Naive thymus-derived CD8-positive, alpha-beta T cell (primary cell): ENCODE measurements at regions not wholly inside any gene's neighbourhood (a gene's known extent, or its start where the extent isn't known, plus 50 kb on each side); places are given as distances from the start of the nearest gene placed in this dataset.
"Not testable (repeated sequence)": the region's sequence is repeated elsewhere in the genome, so short reads cannot be mapped to it uniquely, and the experiment has no call there.

Source experiments
- ATAC-seq, 2 donors: fragments of 150-1000 bp; cut with Tn5 transposase in 1 of 2; sonication (Bioruptor Pico), chemical (Tn5 transposase) in 1 of 2; 1 replicate in 1 of 2; 2 replicates in 1 of 2; pipeline ENCODE4 v1.10.0; 2021; ENCODE audit warnings: mild to moderate bottlenecking in 2 of 2, moderate library complexity in 2 of 2
- POLR2A ChIA-PET: fragments of 350-600 bp; sonication (Branson Sonifier 250); formaldehyde crosslinking; loops from one replicate; lab custom pipeline; 2021; ENCODE audit warnings: antibody characterized with exemption; lab: Charles Lee
- DNase-seq, 10 donors: peaks; one replicate each; pipeline versions ENCODE4 v3.0.0 to v3.0.0-alpha.2; 2020 to 2022
- H3K27ac Mint-ChIP-seq, 10 donors: one replicate each; pipeline ENCODE4 v1.8.0; 2020 to 2022; ENCODE audit warnings: mild to moderate bottlenecking in 10 of 10, mixed read lengths in 10 of 10, moderate library complexity in 4 of 10, inconsistent platforms in 1 of 10
- H3K27me3 Mint-ChIP-seq, 5 donors: one replicate each; pipeline ENCODE4 v1.8.0; 2021 to 2022; ENCODE audit warnings: mixed read lengths in 5 of 5
- H3K36me3 Mint-ChIP-seq, 3 donors: one replicate each; pipeline ENCODE4 v1.8.0; 2020 to 2022; ENCODE audit warnings: mixed read lengths in 3 of 3, mild to moderate bottlenecking in 2 of 3, inconsistent platforms in 1 of 3
- H3K4me1 Mint-ChIP-seq, 4 donors: one replicate each; pipeline ENCODE4 v1.8.0; 2021 to 2022; ENCODE audit warnings: mixed read lengths in 4 of 4
- H3K4me3 Mint-ChIP-seq, 10 donors: one replicate each; pipeline ENCODE4 v1.8.0; 2020 to 2022; ENCODE audit warnings: mild to moderate bottlenecking in 10 of 10, mixed read lengths in 10 of 10, moderate library complexity in 6 of 10, inconsistent platforms in 1 of 10
- H3K9me3 Mint-ChIP-seq, 9 donors: one replicate each; pipeline ENCODE4 v1.8.0; 2020 to 2022; ENCODE audit warnings: mixed read lengths in 9 of 9, mild to moderate bottlenecking in 3 of 9, inconsistent platforms in 1 of 9, moderate library complexity in 1 of 9

DNA sequence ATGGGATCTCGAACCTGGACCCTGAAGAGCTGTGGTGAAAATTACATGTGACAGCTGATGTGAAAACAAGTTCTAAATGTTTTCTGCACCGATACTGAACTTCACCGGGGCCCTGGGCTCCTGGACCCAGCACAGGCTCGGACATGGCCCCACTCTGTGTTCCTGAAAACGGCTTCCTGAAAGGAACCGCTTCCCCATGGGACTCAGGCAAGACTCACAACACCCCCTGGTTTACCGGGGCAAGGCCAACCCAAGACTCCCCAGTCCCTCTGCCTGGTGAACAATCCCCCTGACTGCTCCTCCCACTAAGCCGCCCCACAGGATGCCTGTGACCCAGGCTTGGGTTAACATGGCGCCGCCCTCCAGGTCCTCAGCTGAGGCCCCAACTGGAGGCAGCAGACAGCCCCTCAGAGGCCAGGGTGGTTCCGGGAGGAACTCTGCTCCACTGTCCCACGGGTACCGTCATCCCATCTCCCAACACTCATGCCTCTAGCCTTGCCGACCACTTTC, 124.5 kb upstream of the FOXD4L5 start:
- Mint-ChIP-seq H3K4me3 (peak overlapping the region in 1 of 10 donors; percentile 18), H3K27ac (no peak overlapping the region), H3K27me3 (peaks cover 0 to 2% (median 0%) of the 10 kb centered on the region in 5 donors), H3K9me3 (peaks cover 0 to 65% (median 26%) of the 10 kb centered on the region in 9 donors), H3K4me1 (peaks cover 0 to 2% (median 0%) of the 10 kb centered on the region in 4 donors), H3K36me3 (peaks cover 0 to 12% (median 0%) of the 10 kb centered on the region in 3 donors)
- POLR2A ChIA-PET = no interaction called here
- ATAC-seq = no peak
- no peak for DNase-seq

DNA sequence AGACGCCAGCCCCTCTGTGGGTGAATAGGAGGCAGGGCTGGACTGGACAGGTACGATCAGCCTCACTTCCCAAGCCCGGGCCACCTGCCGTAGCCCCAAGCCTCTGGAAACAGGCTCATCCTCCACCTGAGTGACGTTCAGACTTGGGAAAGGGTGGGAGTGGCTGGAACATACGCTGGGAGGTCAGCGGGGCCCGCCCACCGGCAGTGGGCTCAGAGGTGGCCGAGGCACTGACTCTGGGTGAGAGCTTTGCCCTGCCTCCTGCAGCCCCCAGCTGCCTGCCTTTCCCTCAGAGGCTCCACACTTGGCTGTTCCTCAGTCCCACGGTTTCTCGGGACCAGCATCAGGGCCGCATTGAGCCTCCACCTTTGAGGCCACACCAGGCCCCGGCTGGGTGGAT, 123.8 kb upstream of the FOXD4L5 start:
- POLR2A ChIA-PET, ATAC-seq, H3K27ac Mint-ChIP-seq, H3K27me3 Mint-ChIP-seq, H3K4me3 Mint-ChIP-seq, H3K36me3 Mint-ChIP-seq, DNase-seq, H3K4me1 Mint-ChIP-seq: not testable (repeated sequence)
- peaks cover 0 to 65% (median 21%) of the 10 kb centered on the region in 9 donors for H3K9me3 Mint-ChIP-seq

DNA sequence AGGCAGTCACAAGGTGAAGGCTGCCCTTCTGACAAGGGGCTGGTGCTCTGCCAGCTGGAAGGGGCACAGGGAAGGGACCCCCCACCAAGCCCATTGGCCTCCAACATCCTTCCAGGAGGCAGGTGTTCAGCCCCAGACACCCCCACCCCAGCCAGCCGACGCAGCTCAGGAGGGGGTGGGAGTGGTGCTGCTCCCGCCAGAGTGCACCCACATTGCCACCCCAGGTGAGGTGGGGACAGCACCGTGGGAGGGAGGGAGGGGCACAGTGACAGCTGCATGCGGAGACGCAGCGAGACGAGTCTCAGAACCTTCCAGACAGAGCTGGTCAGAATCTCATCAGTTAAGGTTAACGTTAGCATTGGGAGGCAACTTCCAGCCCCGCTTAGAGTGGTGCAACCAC, 121.6 kb upstream of the FOXD4L5 start:
- DNase-seq, POLR2A ChIA-PET, H3K4me3 Mint-ChIP-seq, ATAC-seq, H3K27ac Mint-ChIP-seq, H3K4me1 Mint-ChIP-seq, H3K27me3 Mint-ChIP-seq, H3K36me3 Mint-ChIP-seq: not testable (repeated sequence)
- peaks cover 0 to 60% (median 23%) of the 10 kb centered on the region in 9 donors for H3K9me3 Mint-ChIP-seq

DNA sequence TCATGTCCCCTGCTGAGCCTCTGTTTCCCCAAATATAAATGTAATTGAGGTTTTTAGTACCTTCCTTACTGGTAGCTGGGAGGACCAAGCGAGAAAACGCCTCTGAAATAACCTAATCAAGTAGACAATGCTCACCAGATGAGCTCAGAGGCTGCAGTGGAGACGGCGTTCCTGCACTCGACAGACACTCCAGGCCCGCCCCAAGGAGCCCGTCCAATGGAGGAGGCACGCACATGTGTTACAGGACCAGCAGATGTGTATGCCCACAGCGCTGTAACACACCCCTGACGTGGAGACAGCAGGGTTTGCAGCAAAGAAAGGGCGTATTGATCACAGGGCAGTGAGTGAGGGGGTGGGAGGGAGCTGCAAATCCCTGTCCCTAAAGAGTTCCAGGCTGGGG, 120.8 kb upstream of the FOXD4L5 start:
- H3K36me3 Mint-ChIP-seq, H3K4me3 Mint-ChIP-seq, H3K27ac Mint-ChIP-seq, H3K27me3 Mint-ChIP-seq, ATAC-seq, POLR2A ChIA-PET, H3K4me1 Mint-ChIP-seq, DNase-seq: not testable (repeated sequence)
- H3K9me3 Mint-ChIP-seq = peaks cover 0 to 61% (median 22%) of the 10 kb centered on the region in 9 donors

DNA sequence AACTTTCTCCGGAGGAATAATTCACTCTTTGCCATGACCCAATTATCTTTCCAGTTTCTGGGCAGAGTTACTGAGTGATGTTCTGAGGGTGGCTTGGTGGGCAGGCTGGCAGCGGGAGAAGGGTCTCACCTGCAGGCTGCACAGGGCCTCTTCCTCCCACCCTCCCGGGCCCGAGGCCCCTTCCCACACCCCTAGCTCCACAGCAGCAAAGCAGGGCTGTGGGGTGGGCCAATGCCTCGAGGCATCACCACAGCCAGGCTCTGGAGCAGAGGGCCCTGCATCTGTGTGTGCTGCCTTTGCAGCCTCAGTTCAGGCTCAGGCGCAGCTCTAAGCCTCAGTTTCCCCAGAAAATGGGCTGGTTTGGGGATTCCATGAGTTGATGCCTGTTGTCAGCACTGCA, 120.2 kb upstream of the FOXD4L5 start:
- ATAC-seq (no peak), DNase-seq (no peak)
- H3K36me3 Mint-ChIP-seq = peaks cover 0 to 4% (median 0%) of the 10 kb centered on the region in 3 donors
- H3K27ac Mint-ChIP-seq = no peak overlapping the region
- H3K27me3 Mint-ChIP-seq = peaks cover 0 to 2% (median 0%) of the 10 kb centered on the region in 5 donors
- H3K4me1 Mint-ChIP-seq = no peaks in the 10 kb centered on the region
- H3K4me3 Mint-ChIP-seq = no peak overlapping the region
- peaks cover 0 to 61% (median 22%) of the 10 kb centered on the region in 9 donors for H3K9me3 Mint-ChIP-seq
- POLR2A ChIA-PET = no interaction called here

DNA sequence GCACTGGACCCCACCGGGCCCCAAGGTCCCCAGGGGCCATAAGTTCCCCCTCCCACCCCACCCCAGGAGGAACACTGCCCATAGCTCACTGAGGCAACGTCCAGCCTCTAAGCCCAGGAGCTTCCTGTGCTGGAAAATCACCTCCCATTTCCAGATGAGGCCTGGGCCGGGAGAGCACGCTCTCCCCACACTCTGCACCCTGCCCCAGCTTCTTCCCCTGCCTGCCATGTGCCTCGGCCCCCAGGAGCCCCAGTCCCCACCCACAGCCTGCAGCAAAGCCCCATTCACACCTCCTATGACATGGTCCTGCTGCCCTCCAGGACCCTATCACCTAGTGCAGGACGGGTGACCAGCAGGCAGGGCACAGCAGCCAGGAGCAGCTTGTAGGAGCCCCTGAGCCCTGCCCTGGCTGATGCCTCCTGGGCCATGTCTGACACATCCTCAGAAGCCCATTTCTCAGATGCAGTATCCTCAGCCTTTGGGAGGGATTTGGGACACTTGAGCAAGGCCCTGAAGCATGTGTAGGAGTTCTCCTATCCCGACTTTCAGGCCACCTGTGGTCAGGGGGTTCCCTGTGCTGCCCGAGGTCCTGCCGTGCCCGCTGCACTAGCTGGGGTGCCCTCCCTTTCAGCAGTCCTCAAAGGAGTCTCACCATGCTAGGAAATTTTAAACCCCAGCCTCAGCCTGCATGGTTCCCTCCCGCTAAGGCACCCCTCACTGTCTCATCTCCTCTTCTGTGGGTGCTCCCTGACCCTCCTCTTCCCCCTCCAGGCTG, 119.4 kb upstream of the FOXD4L5 start:
- DNase-seq (no peak), ATAC-seq (no peak)
- Mint-ChIP-seq H3K4me3 (no peak overlapping the region), H3K36me3 (peaks cover 0 to 4% (median 0%) of the 10 kb centered on the region in 3 donors), H3K27ac (no peak overlapping the region), H3K27me3 (peaks cover 0 to 2% (median 0%) of the 10 kb centered on the region in 5 donors), H3K4me1 (no peaks in the 10 kb centered on the region), H3K9me3 (peaks cover 0 to 59% (median 23%) of the 10 kb centered on the region in 9 donors)
- POLR2A ChIA-PET = no interaction called here

DNA sequence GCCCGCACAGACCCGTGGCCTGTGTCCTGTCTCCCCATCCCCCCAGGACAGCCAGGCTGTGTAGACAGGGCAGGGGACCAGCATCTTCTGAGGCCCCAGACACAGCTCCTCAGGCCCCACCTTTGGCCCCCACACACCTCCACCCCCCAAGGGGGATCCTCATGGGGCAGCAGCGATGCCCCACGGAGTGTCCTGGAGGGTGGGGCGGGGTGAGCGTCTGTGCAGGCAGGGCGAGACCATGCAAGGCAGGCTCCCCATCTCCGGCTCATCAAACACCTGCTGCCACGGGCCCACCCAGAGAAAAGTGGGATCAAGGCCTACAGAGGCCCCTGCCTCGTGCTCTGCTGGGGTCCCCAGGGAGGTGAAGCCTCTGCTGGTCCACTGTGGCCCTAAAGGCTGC, 118.7 kb upstream of the FOXD4L5 start:
- H3K27ac Mint-ChIP-seq = no peak overlapping the region
- no peak overlapping the region for H3K4me3 Mint-ChIP-seq
- POLR2A ChIA-PET = no interaction called here
- H3K9me3 Mint-ChIP-seq = peaks cover 0 to 63% (median 24%) of the 10 kb centered on the region in 9 donors
- ATAC-seq (no peak), DNase-seq (no peak)
- H3K4me1 Mint-ChIP-seq = no peaks in the 10 kb centered on the region
- H3K36me3 Mint-ChIP-seq = peaks cover 0 to 4% (median 0%) of the 10 kb centered on the region in 3 donors
- H3K27me3 Mint-ChIP-seq = peaks cover 0 to 2% (median 0%) of the 10 kb centered on the region in 5 donors

DNA sequence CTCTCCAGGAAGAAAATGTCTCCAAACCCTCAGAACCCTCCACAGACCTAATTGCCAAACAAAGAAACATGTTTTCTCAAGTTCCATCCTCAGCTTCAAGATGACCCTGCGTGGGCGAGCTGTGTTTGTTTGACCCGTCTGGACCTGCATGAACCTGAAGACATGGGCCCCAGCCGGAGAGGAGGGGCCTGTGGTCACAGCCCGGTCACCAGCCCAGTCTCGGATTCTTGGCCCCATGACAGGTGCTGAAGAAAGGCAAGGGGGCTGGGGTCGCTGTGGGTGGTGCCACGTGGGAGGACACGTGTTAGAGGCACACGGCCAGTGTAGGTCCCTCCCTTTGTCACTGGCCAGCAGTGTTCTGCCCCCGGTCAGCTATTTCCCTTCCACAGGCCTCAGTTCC, 118.1 kb upstream of the FOXD4L5 start:
- ATAC-seq, DNase-seq, H3K4me1 Mint-ChIP-seq, H3K27ac Mint-ChIP-seq, H3K36me3 Mint-ChIP-seq, POLR2A ChIA-PET, H3K4me3 Mint-ChIP-seq, H3K27me3 Mint-ChIP-seq: not testable (repeated sequence)
- peaks cover 0 to 62% (median 18%) of the 10 kb centered on the region in 9 donors for H3K9me3 Mint-ChIP-seq

DNA sequence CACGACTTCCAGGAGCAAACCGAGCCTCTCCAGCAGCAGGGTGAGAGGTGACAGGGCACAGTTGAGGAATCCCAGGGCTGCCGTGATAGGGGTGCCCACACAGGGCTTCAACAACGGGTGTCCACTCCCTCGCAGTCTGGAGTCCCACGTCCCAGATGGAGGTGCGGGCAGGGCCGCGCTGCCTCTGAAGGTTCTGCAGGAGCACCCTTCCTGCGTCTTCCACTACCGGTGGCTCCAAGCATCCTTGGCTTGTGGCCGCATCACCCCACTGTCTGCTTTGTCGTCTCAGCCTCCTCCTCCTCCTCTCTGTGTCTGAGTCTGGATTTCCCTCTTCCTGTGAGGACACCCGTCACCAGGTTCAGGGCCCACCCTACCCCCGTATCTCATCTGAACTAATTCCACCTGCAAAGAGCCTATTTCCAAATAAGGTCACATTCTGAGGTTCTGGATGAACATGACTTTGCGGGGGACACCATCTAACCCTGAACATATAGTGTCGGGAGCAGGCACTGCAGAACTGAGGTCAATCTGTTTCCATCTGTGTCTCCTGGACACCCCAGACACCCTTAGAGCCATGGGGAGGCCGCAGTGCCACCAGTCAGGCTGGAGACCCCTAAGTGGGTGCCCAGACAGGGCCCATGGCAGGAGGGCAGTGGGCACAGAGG, 117.3 kb upstream of the FOXD4L5 start:
- POLR2A ChIA-PET, H3K36me3 Mint-ChIP-seq, H3K4me1 Mint-ChIP-seq, H3K27ac Mint-ChIP-seq, H3K4me3 Mint-ChIP-seq, DNase-seq, H3K27me3 Mint-ChIP-seq, ATAC-seq: not testable (repeated sequence)
- H3K9me3 Mint-ChIP-seq = peaks cover 0 to 62% (median 17%) of the 10 kb centered on the region in 9 donors

DNA sequence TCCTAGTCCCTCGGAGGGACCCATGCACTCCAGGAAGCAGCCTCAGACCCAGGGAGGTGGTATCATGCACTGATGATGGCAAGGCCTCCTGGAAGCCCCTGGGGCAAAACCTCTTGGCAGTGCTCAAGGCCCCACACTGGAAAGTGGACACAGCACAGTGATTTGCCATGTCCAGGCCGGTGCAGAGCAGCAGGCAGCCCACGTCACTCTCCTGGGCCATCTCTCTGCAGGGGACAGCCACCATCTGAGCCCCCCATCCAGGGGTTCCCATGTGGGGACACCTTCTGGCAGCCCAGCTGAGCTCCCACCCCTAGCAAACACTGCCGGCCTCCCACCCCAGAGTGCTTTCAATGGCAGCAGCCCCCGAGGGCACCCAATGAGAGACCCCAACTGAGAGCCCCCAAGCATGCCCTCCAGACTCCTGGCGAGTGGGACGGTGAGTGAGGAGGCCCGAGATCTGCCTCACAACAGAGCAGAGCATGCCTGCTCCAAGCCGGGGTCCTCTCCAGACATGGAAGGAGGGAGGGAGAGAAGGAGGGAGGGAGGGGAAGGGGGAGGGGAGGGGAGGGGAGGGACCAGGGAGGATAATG, 116.5 kb upstream of the FOXD4L5 start:
- ATAC-seq, H3K4me3 Mint-ChIP-seq, H3K27me3 Mint-ChIP-seq, H3K27ac Mint-ChIP-seq, POLR2A ChIA-PET, H3K36me3 Mint-ChIP-seq, H3K4me1 Mint-ChIP-seq, DNase-seq: not testable (repeated sequence)
- peaks cover 0 to 63% (median 23%) of the 10 kb centered on the region in 9 donors for H3K9me3 Mint-ChIP-seq

DNA sequence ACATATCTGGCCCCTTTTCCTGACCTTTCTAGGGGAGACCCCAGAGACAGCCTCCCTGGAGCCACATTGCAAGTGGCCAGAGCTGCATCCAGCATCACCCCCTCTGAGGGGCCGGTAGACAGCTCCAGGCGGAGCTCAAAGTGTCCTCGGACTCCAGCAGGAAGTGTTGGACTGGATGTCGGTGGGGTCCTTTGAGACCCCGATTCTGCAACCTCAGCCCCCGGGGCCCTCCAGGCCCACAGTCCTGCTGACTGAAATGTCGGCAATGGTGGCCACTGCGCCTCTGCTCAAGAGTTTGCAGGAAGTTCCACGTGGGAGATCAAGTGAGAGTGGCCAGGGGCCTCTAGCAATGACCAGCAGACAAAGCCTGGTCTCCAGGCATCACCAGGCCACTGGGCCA, 115.9 kb upstream of the FOXD4L5 start:
- DNase-seq (no peak), ATAC-seq (no peak)
- Mint-ChIP-seq H3K27me3 (no peaks in the 10 kb centered on the region), H3K36me3 (peaks cover 0 to 9% (median 0%) of the 10 kb centered on the region in 3 donors), H3K4me1 (no peaks in the 10 kb centered on the region), H3K9me3 (peaks cover 0 to 60% (median 25%) of the 10 kb centered on the region in 9 donors), H3K4me3 (no peak overlapping the region), H3K27ac (no peak overlapping the region)
- POLR2A ChIA-PET = no interaction called here

DNA sequence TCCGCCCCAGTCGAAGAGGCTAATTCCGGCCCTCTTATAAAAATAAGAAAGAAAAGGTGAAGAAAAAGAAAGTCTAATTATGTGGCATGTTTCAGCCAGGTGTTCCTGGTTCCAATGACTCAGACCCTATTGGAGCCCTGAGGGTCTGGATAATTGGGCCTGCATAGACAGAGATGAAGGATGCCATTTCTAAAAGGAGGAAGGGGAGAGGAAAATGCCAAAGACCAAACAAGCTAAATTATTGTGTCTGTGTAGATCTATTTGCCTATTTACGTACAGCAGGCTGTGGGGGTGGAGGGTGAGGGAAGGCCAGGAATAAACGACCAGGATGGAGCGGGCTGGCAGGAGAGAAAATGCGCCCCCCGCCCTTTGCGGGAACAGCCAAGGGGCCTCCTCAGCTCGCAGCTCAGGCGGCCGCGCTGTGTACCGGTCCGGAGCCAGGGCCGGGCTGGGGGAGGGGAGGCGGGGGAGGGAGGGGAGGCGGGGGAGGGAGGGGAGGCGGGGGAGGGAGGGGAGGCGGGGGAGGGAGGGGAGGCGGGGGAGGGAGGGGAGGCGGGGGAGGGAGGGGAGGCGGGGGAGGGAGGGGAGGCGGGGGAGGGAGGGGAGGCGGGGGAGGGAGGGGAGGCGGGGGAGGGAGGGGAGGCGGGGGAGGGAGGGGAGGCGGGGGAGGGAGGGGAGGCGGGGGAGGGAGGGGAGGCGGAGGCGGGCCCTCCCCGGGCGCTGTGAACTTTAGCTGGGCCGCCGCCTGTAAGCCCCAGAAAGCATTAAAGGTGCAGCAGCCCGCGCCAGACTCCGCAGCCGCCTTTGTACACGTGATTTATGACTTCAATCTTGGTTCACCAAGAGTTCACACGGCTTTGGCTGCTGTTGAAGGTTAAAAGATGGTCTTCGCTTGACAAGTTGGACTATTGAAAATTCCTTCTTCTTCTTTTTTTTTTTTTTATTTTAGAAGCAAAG, 113.0 kb upstream of the FOXD4L5 start:
- H3K27me3 Mint-ChIP-seq, DNase-seq, POLR2A ChIA-PET, H3K4me1 Mint-ChIP-seq, H3K4me3 Mint-ChIP-seq, ATAC-seq, H3K27ac Mint-ChIP-seq: not testable (repeated sequence)
- H3K9me3 Mint-ChIP-seq = peaks cover 0 to 52% (median 22%) of the 10 kb centered on the region in 9 donors
- peaks cover 0 to 11% (median 0%) of the 10 kb centered on the region in 3 donors for H3K36me3 Mint-ChIP-seq
